Endothelial cell of umbilical vein (primary cell): ENCODE measurements at regions not wholly inside any gene's neighbourhood (a gene's known extent, or its start where the extent isn't known, plus 50 kb on each side); places are given as distances from the start of the nearest gene placed in this dataset.
A peak's percentile ranks its signal among the peaks of the same experiment; 100 is the strongest.

Source experiments
- BruUV-seq: library from RNA; stranded (reverse); fragments of 400-500 nt; replicated peaks from 2 replicates; lab custom pipeline; 2021; lab: Mats Ljungman, UMichigan
- CTCF ChIA-PET: fragments of 300-600, 350-600 bp; sonication (Branson Sonifier 250); formaldehyde crosslinking; loops from one replicate; lab custom pipeline; 2021; ENCODE audit warnings: antibody characterized with exemption, inconsistent platforms; lab: Charles Lee
- POLR2A ChIA-PET: fragments of 300-600, 350-600 bp; sonication (Branson Sonifier 250); formaldehyde crosslinking; loops from one replicate; lab custom pipeline; 2021; ENCODE audit warnings: antibody characterized with exemption, inconsistent platforms; lab: Charles Lee
- DNase-seq: peaks from one replicate; pipeline ENCODE4 v3.0.0-alpha.2; 2011; ENCODE audit warnings: low read depth, low spot score
- FAIRE-seq: peaks from 2 replicates; lab custom pipeline; 2011; peaks lifted over from hg19 to GRCh38; lab: Jason Lieb, UNC
- H2AFZ ChIP-seq: 2 replicates; pipeline ENCODE4 v1.6.0; 2012; ENCODE audit warnings: low read depth, low read length, control low read depth, inconsistent platforms
- H3K27ac ChIP-seq: 2 replicates; pipeline ENCODE4 v1.5.1; 2011; ENCODE audit warnings: low read depth, mild to moderate bottlenecking, control low read depth, low read length, moderate library complexity; ENCODE audit not compliant: insufficient read depth
- H3K27me3 ChIP-seq, 2 experiments: 2 replicates each; pipeline versions ENCODE4 v1.6.0 to v1.6.1; 2011; ENCODE audit warnings: low read length in 2 of 2, mixed read lengths in 1 of 2; ENCODE audit not compliant: control insufficient read depth in 2 of 2, insufficient read depth in 2 of 2
- H3K36me3 ChIP-seq, 2 experiments: 2 replicates in 1 of 2; 3 replicates in 1 of 2; pipeline ENCODE4 v1.5.1; 2011; ENCODE audit warnings: low read length in 2 of 2, mild to moderate bottlenecking in 1 of 2, moderate library complexity in 1 of 2; ENCODE audit not compliant: control insufficient read depth in 2 of 2, insufficient read depth in 2 of 2; ENCODE audit errors: extremely low read depth in 1 of 2
- H3K4me1 ChIP-seq: 3 replicates; pipeline ENCODE4 v1.5.1; 2011; ENCODE audit warnings: mild to moderate bottlenecking, low read length; ENCODE audit not compliant: control insufficient read depth, insufficient read depth; ENCODE audit errors: extremely low read depth
- H3K4me2 ChIP-seq: 2 replicates; pipeline ENCODE4 v1.6.1; 2011; ENCODE audit warnings: low read length, control low read depth, mixed read lengths; ENCODE audit not compliant: insufficient read depth
- H3K4me3 ChIP-seq, 3 experiments: fragments of 200-600 bp in 1 of 3; sonication (generic), shearing (Covaris generic) in 1 of 3; replicated peaks in 1 of 3; 2 replicates each; pipeline ENCODE4 v1.5.1; 2011 to 2016; ENCODE audit warnings: control low read depth in 3 of 3, low read length in 3 of 3, mild to moderate bottlenecking in 2 of 3, inconsistent platforms in 1 of 3, low read depth in 1 of 3, moderate library complexity in 1 of 3; ENCODE audit not compliant: insufficient read depth in 1 of 3
- H3K79me2 ChIP-seq: 2 replicates; pipeline ENCODE4 v1.6.0; 2012; ENCODE audit warnings: low read length, inconsistent platforms; ENCODE audit not compliant: control insufficient read depth, insufficient read depth
- H3K9ac ChIP-seq: replicated peaks from 2 replicates; pipeline ENCODE3; 2011; ENCODE audit warnings: low read length, control low read depth; ENCODE audit not compliant: insufficient read depth; ENCODE audit errors: extremely low read depth
- H3K9me1 ChIP-seq: replicated peaks from 3 replicates; pipeline ENCODE4 v1.6.0; 2011; ENCODE audit warnings: mild to moderate bottlenecking, low read length; ENCODE audit not compliant: control insufficient read depth, insufficient read depth; ENCODE audit errors: extremely low read depth
- H3K9me3 ChIP-seq: replicated peaks from 2 replicates; pipeline ENCODE4 v1.5.1; 2012; ENCODE audit warnings: low read length, inconsistent platforms; ENCODE audit not compliant: control insufficient read depth, insufficient read depth
- H4K20me1 ChIP-seq: replicated peaks from 2 replicates; pipeline ENCODE3; 2011; ENCODE audit warnings: mild to moderate bottlenecking, low read length; ENCODE audit not compliant: control insufficient read depth, insufficient read depth; ENCODE audit errors: extremely low read depth
- EZH2 ChIP-seq: IDR thresholded peaks from 2 replicates; pipeline ENCODE4 v1.6.1; 2012; ENCODE audit warnings: borderline replicate concordance, low read depth, mild to moderate bottlenecking, moderate library complexity, low read length, inconsistent platforms; ENCODE audit not compliant: severe bottlenecking
- FOS ChIP-seq: IDR thresholded peaks from 2 replicates; pipeline ENCODE4 v1.6.1; 2011; ENCODE audit warnings: mild to moderate bottlenecking, low read length, moderate library complexity, borderline replicate concordance; ENCODE audit not compliant: insufficient read depth
- GATA2 ChIP-seq: IDR thresholded peaks from 2 replicates; pipeline ENCODE4 v1.7.0; 2011; ENCODE audit warnings: low read depth, mild to moderate bottlenecking, moderate library complexity, mixed read lengths, low read length; ENCODE audit not compliant: insufficient read length, insufficient read depth
- JUN ChIP-seq: IDR thresholded peaks from 2 replicates; pipeline ENCODE4 v1.6.1; 2011; ENCODE audit warnings: borderline replicate concordance, low read depth; ENCODE audit not compliant: insufficient read length, insufficient read depth
- POLR2A ChIP-seq: IDR thresholded peaks from 2 replicates; pipeline ENCODE4 v1.6.1; 2012; ENCODE audit warnings: low read depth, mild to moderate bottlenecking, control low read depth, low read length
- POLR2AphosphoS5 ChIP-seq: IDR thresholded peaks from 2 replicates; pipeline ENCODE4 v1.6.1; 2012; ENCODE audit warnings: low read depth, mild to moderate bottlenecking, control low read depth, low read length, moderate library complexity; ENCODE audit not compliant: insufficient read depth
- dilution Hi-C: fragments of 300-500 bp; cut with MboI; formaldehyde crosslinking; loops from one replicate; pipeline ENCODE4 v1.15.0; 2019; ENCODE audit warnings: low sequenced_read_pairs; ENCODE audit not compliant: extremely low pct_ligation_motif_present
- intact Hi-C: fragments of 100-400 bp; cut with micrococcal nuclease; formaldehyde crosslinking; loops from one replicate; pipeline ENCODE4 v1.10.0; 2022
- TF ChIP-seq, protein P1 (sequence below): IDR thresholded peaks from 2 replicates; pipeline ENCODE4 v1.6.1; 2011; ENCODE audit not compliant: insufficient read depth, insufficient read length
- TF ChIP-seq, protein P2 (sequence below), 2 donors: IDR thresholded peaks; 1 replicate in 1 of 2; 2 replicates in 1 of 2; pipeline ENCODE4 v1.5.1; 2011; ENCODE audit warnings: low read length in 2 of 2, mild to moderate bottlenecking in 2 of 2, moderate library complexity in 2 of 2, control low read depth in 1 of 2, inconsistent platforms in 1 of 2, low read depth in 1 of 2; ENCODE audit not compliant: insufficient read depth in 1 of 2; ENCODE audit errors: extremely low read depth in 1 of 2

DNA sequence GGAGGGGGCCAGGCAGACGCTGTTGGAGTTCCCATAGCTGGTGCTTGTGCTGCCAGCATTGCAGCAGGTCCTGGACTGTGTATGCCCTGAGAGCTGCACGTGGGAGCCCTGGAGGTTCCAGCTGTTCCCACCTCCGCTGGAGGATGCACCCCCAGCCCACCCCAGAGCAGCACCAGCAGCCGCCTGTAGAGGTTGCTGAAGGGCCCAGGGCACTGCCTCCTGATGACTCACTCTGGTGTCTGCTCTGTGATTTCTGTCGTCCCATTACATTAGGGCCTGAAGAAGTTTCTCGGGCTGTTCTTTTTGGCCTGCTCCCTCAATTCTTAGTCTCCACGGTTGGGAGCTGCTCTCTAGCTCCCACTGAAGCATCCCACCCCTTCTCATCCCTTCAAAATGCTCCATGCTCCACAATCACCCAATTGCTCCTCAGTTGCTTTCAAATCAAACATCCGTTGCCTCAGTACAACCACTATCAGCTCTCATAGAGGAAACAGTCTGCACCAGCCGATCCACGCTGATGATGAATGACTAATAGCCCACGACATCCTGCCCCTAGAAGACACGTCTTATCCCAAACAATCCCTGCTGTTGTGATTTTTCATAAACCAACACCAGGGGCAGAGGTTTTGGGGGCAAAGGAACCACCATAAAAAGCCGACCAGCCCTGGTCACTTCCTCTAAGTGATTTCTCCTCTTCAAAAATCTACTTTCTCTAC, 65.2 kb upstream of the RNF152 start:
- peak overlapping the region; percentile 59 for H3K27ac ChIP-seq
- FAIRE-seq (peak; percentile 88), DNase-seq (peak; percentile 78)
- no peaks in the 10 kb centered on the region for H3K9me3 ChIP-seq
- H3K9me1 ChIP-seq = no peaks in the 10 kb centered on the region
- H3K36me3 ChIP-seq = no peaks in the 10 kb centered on the region
- intact Hi-C loops = loop anchor here (1.0 to 10.0 kb wide), 5 partner anchors 34 to 173 kb away; no protein-coding TSS in a partner anchor
- H3K4me2 ChIP-seq = peak overlapping the region; percentile 32
- no peaks in the 10 kb centered on the region for H3K79me2 ChIP-seq
- TF ChIP-seq, protein P1, sequence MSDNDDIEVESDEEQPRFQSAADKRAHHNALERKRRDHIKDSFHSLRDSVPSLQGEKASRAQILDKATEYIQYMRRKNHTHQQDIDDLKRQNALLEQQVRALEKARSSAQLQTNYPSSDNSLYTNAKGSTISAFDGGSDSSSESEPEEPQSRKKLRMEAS = no peak
- TF ChIP-seq POLR2A (no peak), GATA2 (peak; percentile 74), POLR2AphosphoS5 (peak; percentile 37), FOS (peak; percentile 74), EZH2 (no peak), JUN (peak; percentile 2)
- TF ChIP-seq, protein P2, sequence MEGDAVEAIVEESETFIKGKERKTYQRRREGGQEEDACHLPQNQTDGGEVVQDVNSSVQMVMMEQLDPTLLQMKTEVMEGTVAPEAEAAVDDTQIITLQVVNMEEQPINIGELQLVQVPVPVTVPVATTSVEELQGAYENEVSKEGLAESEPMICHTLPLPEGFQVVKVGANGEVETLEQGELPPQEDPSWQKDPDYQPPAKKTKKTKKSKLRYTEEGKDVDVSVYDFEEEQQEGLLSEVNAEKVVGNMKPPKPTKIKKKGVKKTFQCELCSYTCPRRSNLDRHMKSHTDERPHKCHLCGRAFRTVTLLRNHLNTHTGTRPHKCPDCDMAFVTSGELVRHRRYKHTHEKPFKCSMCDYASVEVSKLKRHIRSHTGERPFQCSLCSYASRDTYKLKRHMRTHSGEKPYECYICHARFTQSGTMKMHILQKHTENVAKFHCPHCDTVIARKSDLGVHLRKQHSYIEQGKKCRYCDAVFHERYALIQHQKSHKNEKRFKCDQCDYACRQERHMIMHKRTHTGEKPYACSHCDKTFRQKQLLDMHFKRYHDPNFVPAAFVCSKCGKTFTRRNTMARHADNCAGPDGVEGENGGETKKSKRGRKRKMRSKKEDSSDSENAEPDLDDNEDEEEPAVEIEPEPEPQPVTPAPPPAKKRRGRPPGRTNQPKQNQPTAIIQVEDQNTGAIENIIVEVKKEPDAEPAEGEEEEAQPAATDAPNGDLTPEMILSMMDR (IDR thresholded peaks at IDR 0.05; ENCODE audit: extremely low read depth in 1 of 2, insufficient read depth in 1 of 2, low read depth in 1 of 2, low read length in 2 of 2) = peak; percentile 16 to 39
- H4K20me1 ChIP-seq = no peaks in the 10 kb centered on the region
- dilution Hi-C loops = no loop called here
- ChIA-PET CTCF (interaction anchor here (0.6 to 2.2 kb wide), 12 partner anchors 10 to 635 kb away, joined by 3 to 6 read pairs (median 3); no protein-coding TSS in a partner anchor), POLR2A (interaction anchor here (0.7 kb wide), 1 partner anchor 37 kb away, joined by 3 read pairs; no protein-coding TSS in a partner anchor)
- peak overlapping the region; percentile 67 for H2AFZ ChIP-seq
- no peak overlapping the region for H3K9ac ChIP-seq
- no peak overlapping the region for H3K4me3 ChIP-seq
- BruUV-seq = no TSS peak
- H3K27me3 ChIP-seq = no peaks in the 10 kb centered on the region
- peaks cover 16% of the 10 kb centered on the region for H3K4me1 ChIP-seq
